NCI-H510A treated with DMSO at 0.1 percent for 48 hours (cell line): ENCODE measurements at regions not wholly inside any gene's neighbourhood (a gene's known extent, or its start where the extent isn't known, plus 50 kb on each side); places are given as distances from the start of the nearest gene placed in this dataset.
"Not testable (repeated sequence)": the region's sequence is repeated elsewhere in the genome, so short reads cannot be mapped to it uniquely, and the experiment has no call there.

Experiments used
- DNase-seq: peaks from one replicate; lab custom pipeline; 2025; lab: John Stamatoyannopoulos, UW

DNA sequence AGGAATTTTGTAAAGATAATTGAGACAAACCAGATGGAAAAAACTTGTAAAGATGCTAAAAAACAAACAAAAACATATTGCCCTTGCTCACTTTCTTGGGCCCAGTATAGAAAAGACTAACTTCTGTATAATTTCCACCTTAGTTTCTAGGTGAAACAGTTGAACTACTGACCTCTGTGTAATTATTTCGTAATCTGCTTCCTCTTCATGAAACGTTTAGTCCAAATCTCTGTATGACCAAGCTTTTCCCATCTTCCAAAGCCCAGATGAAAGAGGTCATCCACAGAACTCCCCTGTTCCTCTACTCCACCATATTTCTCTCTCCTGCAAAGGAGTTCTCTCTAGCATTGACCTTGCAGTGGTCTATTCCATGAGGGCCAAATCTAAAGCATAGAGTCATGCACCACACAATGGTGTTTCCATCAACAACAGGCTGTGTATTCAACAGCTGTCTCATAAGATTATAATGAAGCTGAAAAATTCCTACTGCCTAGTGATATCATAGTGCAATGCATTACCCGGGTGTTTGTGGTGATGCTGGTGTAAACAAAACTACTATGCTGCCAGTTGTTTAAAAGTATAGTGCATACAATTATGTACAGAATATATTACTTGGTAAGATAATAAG, 647.6 kb downstream of the TNS3 start:
- no peak for DNase-seq

DNA sequence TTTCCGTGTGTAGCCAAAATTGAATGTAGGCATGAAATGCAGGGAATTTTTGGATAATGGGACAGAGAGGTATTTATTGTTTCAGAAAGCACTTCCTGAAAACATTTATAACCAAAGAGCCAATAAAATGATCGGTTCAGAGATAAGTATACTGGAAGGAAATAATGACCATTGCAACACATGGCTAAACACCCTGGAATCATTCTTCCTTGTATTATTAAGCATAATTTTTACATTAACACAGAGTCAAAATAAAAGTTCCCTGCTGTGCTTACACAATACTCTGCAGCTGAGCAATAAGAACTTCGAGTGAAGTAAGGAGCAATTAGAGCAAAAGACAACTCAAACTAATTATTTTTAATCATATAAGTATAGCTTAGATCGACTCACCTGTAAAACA, 648.3 kb downstream of the TNS3 start:
- no peak for DNase-seq

DNA sequence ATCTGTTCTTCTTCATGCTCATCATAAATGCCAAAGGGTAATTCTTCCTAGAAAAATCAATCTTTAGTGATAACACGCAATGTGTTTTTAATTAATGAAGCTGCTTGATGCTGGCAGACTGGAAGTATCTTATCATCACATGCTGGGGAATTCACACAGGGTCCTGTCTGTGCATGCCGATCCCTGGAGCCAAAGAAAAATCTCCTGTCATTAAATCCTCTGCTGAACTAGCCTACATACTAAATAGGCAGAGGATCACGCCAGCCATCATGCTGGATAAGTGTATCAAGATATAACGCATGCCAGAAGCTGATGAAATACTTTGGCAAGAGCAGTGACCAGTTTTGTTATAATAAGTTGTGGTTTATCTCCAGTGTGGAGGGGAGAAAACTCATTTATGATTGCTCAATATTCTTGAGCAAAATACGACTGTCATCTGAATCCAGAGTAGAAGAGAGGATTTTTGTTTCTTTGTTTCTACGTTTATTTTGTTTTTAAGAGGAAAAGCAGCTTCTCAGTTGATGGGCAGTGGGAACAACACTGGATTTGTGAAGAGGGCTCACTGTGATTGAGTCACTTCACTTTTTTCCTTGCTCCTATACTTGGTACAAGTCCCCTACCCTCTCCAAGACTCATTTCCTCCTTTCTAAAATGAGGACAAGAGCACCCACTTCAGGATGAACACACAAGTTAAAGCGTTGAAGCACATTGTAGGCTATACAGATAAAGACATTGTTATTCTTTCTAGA, 649.1 kb downstream of the TNS3 start:
- no peak for DNase-seq

DNA sequence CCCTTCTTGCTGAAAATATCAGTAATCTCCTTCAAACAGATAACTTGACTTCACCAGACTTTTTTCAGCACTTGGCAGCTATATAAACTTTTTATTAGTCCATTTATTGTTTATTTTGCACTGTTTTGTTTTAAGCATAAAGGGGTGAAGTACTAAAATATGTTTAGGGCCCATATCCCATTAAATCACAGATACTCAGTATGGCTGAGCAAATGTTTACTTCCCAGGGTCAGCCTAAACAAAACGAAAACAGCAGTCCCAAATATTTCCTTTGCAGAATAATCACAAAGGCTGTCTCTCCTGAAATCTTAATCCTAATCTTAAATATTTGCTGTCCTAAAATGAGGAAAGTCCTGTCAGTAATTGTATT, 649.6 kb downstream of the TNS3 start:
- no peak for DNase-seq

DNA sequence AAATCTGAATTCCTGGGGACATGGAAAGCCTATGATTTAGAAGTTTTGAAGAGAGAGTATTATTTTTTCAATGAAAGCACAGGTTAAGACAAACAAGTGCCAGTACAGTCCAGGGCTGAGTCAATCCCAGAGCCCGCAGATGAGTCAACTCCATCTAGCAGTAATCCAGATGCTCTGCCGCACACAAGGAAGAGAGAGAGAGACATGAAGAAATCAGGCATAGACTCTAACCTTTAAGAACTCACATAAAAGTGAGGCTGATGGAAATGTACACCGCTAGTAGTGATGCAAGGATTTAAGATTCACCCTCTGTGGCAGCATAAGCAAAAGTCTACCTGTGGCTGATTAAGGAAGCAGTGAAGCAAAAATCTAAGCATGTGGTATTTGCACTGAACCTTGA, 651.5 kb downstream of the TNS3 start:
- no peak for DNase-seq

DNA sequence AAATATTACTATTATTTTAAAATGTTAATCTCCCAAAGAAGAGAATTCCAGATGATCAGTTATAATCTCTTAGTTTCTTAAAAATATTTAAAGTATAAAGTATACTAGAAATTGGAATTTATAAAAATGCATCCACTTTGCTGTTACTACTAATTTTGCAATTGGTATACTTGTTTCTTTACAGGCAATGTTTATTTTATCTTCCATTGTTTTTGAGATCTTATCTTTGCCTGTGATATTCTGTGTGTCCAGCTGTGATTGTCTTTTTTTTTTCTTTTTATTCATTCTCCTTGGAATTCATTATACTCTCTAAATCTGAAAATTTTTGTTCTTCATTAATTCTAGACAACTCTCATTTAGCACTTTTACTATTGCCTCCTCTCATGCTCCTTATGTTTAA, 652.6 kb downstream of the TNS3 start:
- no peak for DNase-seq

DNA sequence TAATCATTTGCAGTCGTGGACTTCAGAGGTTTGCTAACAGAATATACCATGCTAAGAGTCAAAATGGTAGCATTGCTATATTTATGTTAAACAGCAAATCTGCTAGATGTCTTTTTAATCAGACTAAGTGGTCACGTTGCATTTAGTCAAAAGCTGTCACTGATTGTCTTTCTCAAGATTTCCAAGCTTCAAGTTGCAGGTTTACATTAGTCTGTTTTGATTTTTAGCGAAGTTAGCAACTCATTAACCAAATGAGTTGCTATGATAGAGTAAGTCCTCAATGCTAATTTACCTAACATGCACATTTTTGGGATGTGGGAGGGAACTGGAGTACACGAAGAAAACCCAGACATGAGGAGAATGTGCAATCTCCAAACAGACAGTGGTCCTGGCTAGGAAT, 653.2 kb downstream of the TNS3 start:
- DNase-seq = no peak

DNA sequence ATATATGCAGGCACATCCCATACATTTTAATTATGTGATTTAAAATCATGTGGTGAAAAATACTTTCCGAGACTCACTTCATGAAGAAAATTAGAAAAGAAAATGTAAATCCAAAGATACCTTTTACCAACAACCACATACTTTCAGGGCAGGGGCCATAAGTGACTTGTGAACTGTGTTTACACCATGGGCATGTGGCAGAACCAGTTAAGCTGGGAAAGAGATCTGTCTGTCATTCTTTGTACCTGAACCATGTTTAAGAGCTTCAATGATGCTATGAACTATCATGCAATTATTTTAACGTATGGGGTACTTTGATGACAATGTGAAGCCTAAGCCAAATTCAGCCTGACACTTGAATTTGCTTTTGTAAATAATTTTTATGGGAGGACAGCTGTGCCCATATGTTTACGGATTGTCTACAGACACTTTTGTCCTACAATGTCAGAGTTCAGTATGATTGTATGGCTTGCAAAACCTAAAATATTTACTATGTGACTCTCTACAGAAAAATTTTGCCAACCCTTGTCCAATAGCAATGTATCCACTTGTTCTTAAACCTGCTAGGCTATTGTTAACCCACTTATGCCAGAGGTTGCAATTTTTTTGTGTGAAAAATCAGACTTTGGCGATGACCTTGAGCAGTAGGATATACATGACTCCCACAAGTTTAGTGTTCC, 654.6 kb downstream of the TNS3 start:
- DNase-seq = no peak

DNA sequence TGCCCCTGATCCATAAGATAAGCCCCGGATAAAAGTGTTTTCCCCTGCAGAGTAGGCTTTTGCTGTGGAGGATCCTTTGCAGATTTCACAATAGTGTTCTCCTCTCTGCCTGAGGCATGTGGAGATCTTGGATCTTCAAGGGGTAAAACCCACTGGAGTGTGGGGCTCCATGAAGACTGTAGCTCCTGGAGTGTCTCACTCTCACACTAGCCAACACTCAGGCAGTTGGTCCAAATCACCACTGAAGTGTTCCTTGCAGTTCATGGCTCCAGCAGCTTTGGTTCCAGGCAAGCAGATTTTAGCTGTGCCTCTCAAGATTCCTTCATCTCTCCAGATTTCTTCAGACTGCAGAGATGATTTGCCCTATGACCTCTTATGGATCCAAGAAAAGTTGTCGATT, 665.3 kb downstream of the TNS3 start:
- no peak for DNase-seq

DNA sequence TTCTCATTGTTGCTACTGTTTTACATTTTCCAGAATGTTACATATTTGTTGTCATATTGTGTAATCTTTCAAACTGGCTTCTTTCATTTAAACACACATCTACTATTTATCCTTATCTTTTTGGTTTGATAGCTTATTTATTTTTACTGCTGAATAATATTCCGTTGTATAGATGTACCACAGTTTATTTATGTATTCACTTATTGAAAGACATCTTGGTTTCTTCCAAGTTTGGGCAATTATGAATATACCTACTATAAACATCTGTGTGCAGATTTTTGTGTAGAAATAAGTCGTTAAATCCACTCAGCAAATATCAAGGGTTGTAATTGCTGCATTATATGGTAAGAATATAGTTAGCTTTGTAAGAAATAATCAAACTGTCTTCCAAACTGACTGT, 669.2 kb downstream of the TNS3 start:
- no peak for DNase-seq

DNA sequence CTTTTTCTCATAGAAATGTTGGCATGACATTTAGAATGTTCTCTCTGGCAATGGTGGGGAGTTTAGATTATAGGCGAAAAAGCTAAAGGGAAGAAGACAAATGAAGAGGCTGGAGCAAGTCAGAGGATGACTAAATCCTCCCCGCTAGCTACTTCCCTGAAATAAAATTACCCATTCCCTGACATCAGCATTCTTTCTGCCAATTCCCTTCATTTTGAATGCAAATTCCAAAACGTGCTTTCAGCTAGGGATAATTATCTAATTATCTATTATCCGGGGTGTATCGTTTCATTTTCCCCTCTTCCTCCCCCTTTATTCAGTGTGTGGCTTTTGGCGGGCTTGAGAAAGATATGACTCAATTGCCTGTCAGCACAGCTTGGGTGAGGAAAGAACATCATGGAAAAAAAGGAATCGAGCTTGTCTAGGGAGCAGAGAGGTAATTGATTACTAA, 672.3 kb downstream of the TNS3 start:
- no peak for DNase-seq

DNA sequence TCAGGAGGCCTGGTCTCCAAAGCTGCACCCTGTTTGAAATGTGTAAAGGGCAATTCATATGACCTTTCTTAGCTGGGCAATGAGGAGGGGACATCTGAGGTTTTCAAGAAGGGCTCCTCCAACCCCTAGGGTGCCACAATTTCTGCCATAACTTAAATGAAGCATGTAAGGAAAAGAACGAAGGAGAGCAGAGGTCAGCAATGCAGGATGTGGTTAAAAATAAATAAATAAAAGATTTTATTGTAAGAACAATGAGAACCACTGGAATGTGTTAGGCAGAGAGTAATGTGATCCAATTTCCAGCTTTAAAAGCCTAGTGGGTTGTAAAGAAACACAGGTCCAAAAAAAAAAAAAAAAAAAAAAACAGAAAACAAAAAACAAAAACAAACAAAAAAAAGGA, 673.1 kb downstream of the TNS3 start:
- no peak for DNase-seq

DNA sequence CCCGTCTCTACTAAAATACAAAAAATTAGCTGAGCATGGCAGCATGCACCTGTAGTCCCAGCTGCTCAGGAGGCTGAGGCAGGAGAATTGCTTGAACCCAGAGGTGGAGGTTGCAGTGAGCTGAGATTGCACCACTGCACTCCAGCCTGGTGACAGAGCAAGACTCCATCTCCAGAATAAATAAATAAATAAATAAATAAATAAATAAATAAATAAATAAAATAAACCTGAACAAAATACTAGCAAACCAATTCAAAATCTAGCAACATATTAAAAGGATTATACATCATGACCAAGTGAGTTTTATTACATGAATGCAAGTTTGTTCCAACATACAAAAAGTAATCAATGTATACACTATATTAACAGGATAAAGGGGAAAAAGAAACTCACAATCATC, 677.4 kb downstream of the TNS3 start:
- not testable (repeated sequence) for DNase-seq

DNA sequence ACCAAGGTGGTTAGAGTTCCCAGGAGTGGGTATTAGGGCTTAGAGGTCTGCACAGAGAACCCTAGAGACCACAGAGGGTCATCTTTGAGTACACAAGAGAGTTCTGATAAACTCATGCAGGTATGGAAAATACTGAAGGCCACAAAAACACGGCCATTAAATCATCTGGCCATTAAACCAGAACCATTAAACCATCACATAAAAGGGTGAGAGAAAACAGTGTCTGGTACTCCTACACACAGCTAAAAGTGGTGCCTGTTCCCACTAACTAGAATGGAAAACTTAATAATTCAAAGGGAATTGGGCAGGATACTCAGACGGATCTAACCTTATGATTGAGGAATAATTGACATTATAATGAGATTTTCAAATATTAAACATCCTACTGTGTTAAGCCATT, 679.4 kb downstream of the TNS3 start:
- no peak for DNase-seq

DNA sequence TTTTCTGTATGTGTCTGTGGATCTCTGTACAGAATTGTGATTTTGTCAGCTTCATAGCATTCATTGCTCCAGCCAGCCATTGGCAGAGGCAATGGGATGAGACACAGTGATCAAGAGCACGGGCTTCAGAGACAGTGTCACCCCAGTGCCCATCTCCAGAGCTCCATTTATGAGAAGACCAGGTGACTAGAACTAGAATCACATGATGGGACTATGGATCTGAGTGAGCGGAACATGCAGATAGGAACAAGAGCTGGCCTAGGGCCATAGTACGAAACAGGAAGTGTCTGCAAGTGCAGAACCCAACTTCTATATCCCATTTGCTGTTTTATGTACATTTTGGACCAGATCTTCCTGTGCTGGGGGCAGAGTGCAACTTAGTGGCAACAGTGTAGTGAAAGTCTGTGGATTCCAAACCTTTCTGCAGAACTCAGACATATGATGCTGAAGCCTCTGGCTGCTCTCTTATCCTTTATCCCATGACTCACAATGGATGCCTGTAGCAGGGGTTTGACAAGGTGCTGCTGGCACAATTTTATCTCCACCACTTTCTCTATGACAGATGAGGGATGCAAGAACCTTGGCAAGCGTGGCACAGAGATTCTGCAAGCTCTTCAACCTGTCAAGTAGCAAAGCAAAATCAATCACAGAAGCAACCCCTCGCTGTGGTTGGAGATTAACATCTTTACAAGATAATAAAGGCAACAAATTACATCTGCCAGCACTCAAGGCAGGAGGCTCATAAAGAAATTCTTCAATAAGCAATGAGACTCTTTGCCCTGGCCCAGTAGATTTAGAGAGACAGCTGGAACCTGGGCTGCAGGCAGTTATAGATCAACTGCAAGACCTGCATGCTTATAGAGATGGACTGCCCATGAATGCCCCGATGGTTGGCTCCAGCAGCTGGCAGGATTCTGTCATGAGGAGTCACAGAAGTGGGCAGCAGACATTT, 681.3 kb downstream of the TNS3 start:
- no peak for DNase-seq

DNA sequence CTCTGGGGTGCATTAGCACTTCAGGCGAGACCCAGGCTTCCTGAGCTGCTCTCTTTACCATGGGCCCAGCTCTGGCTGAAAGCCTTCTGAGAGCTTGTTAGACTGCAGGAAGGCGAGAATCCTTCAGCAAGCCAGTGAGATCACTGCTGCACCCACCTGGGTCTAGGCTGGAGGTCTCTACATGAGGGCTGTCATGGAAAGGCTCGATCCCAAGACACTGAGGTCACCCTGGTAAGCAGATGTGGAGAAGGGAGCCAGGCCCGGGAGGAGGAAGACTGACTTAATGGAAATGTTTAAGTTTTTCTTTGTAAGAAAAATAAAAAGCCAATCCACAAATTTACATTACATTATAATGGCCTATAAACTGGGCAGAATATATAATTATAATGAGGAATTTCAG, 684.5 kb downstream of the TNS3 start:
- DNase-seq = no peak

DNA sequence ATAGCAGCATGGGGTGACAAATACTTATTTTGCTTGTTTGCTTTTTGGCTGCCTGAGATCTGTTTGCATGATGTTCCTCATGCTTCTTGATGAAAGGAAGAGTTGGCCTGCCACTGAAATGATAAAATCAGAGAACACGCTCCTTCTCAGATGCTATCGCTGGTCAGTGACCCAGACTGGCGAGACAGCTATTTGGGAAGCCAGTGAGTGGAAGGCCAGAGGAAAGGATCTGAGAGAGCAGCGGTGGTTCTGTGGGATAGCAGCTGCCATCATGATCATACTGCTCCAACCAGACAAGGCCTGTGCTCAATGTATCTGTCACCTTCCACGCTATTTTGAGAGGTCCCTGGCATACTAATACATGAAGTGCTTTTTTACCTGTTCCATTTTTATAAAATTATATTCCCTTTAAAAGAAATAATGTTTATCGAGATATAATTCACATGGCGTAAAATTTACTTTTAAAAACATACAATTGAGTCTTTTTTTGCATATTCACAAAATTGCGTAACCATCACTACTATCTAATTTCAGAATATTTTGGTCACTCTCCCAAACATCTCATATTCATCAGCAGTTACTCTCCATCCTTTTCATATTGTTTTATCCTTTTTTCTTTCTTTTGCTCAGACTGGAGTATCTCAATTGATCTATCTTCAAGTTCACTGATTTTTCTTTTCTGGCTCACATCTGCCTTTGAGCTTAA, 695.1 kb downstream of the TNS3 start:
- no peak for DNase-seq

DNA sequence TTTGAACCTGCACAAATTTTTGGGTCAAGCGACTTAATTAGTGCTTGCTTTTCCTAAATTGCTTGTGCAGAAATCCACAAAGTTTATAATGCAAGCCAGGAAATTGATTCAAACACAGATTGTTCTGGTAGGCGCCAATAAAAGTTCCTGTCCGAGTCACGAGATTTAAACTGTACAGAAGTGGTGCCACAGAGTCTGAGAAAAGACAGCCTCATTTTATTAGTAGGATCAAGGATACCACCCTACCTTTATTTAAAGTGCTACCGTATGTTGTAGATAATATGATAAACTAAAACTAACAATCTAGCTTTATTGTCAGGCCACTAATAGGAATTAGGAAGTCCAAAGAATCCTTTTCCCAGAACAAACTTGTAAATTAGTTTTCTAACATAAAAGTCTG, 696.7 kb downstream of the TNS3 start:
- DNase-seq = no peak

DNA sequence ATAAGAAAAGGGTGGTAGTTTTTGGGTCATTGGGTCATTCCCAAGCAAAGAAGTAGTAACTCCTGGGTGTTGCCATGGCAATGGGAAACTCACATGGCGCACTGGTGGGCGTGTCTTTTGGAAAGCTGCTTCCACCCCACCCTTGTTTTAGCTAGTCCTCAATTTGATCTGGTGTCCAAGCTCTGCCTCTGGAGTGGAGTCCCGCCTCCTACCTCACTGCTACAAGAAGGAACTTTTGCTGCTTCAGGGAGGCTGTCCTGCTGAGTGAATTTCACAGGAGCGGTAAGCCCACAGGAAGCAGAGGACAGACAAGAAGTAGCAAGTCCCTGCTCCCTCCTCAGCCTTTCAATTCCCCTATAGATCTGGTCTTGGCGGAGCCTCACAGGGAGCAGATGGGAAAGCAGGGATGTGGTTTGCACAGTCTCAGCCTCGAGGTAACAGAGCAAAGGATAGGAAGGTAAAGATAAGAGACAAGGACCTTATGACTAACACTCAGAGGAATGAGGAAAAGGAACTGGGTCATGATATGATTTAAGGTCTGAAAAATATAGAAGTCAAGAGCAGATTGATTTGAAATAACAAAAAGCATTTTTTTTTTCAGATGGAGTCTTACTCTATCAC, 700.3 kb downstream of the TNS3 start:
- no peak for DNase-seq

DNA sequence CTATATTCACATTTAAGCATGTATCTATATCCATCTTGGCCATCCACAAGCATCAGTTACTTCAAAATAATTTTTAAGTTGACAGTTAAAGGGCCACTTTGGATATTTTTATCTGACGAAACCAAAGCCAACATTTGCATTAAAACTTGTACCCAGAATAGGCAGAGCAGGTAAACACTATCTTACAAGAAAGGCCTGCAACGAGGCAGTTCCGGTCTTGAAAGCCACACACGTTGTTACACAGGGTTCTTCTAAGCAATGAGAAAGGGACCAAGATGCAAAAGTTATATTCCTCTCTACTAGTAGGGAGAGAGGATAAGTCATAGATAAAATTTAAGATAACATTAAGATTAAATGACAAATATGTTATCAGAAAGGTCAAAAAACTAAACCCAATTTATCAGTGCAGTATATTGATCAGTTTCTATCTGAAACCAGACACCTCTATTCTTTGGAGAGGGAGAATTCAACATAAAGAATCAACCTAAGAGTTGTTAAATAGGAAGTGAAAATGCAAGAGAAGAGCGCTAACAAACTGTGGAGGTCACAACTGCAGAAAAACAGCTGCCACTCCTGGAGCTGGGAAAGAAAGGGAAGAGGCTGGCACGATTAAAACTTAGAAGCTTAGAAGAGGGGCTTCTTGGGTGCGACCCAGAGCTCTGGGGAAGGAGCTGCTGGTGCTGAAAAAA, 701.3 kb downstream of the TNS3 start:
- no peak for DNase-seq

DNA sequence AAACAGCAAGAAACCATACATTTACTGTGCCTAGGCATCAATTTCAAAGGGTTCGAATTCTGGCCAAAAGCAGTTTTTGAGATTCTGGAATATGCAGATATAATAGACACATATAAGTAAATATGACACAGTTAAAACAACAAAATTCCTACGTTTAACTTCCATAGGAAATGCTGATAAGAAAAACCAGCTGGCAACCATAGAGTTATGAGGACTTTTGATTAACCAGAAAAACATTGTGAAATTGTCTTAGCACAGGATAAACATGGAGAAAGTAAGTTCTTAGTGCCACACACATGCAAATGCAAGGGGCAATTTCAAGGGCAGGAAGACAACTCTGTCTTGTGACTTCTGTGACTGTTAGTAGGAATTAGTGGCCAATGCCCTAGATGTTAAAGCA, 702.1 kb downstream of the TNS3 start:
- no peak for DNase-seq
